ENCODE measurements at regions not wholly inside any gene's neighbourhood (a gene's known extent, or its start where the extent isn't known, plus 50 kb on each side); places are given as distances from the start of the nearest gene placed in this dataset.

GRCh38 chr1:106619827-106620134 is 436.7 kb upstream of the PRMT6 start:
- in situ Hi-C loops (cut with HindIII; ENCODE audit: low pct_unique_long_range_greater_than_20kb, low sequenced_read_pairs) (no loop called here), intact Hi-C loops (cut with micrococcal nuclease; ENCODE audit: unreplicated experiment) (no loop called here)
- CTCF ChIA-PET = no interaction called here
- H3K27ac ChIP-seq (ENCODE audit: low read length) = no peak overlapping the region
- ATAC-seq (no peak), DNase-seq (ENCODE audit: low read depth, low spot score) (no peak)
- BruUV-seq (replicated peaks) = no TSS peak
- H3K27me3 ChIP-seq (ENCODE audit: control insufficient read depth, insufficient read depth, low read length) = no peaks in the 10 kb centered on the region
- POLR2A ChIA-PET = no interaction called here
- TF ChIP-seq POLR2AphosphoS5 (IDR thresholded peaks at IDR 0.05; ENCODE audit: low read depth, low read length) = no peak
- H3K36me3 ChIP-seq (ENCODE audit: control insufficient read depth, insufficient read depth, low read length) = no peaks in the 10 kb centered on the region
- H3K4me3 ChIP-seq (ENCODE audit: low read depth in 2 of 2, low read length in 2 of 2) = no peak overlapping the region
- H3K9me3 ChIP-seq (ENCODE audit: control insufficient read depth, insufficient read depth, low read depth, low read length) = no peaks in the 10 kb centered on the region
- H3K4me1 ChIP-seq (ENCODE audit: control insufficient read depth, insufficient read depth, low read length) = no peaks in the 10 kb centered on the region

- no TSS peak for BruUV-seq (replicated peaks)
- no peak overlapping the region for H3K27ac ChIP-seq (ENCODE audit: low read length)
- DNase-seq (ENCODE audit: low read depth, low spot score) = peak; percentile 4
Measured at GRCh38 chr1:106620521-106620954, 435.9 kb upstream of the PRMT6 start.

More at GRCh38 chr1:106620521-106620954, 435.9 kb upstream of the PRMT6 start:
- Histone ChIP-seq H3K9me3 (ENCODE audit: control insufficient read depth, insufficient read depth, low read depth, low read length) (no peaks in the 10 kb centered on the region), H3K4me1 (ENCODE audit: control insufficient read depth, insufficient read depth, low read length) (no peaks in the 10 kb centered on the region), H3K36me3 (ENCODE audit: control insufficient read depth, insufficient read depth, low read length) (no peaks in the 10 kb centered on the region), H3K4me3 (ENCODE audit: low read depth in 2 of 2, low read length in 2 of 2) (no peak overlapping the region), H3K27me3 (ENCODE audit: control insufficient read depth, insufficient read depth, low read length) (no peaks in the 10 kb centered on the region)
- in situ Hi-C loops (cut with HindIII; ENCODE audit: low pct_unique_long_range_greater_than_20kb, low sequenced_read_pairs) (no loop called here), intact Hi-C loops (cut with micrococcal nuclease; ENCODE audit: unreplicated experiment) (no loop called here)
- TF ChIP-seq CTCF (IDR thresholded peaks at IDR 0.05) = no peak
- no peak for TF ChIP-seq REST (IDR thresholded peaks at IDR 0.05; ENCODE audit: insufficient read depth in 1 of 2, low read depth in 2 of 2, low read length in 1 of 2)
- no peak for TF ChIP-seq SIN3A (IDR thresholded peaks at IDR 0.05; ENCODE audit: borderline replicate concordance, insufficient read depth, low read depth, low read length)
- no peak for TF ChIP-seq POLR2AphosphoS5 (IDR thresholded peaks at IDR 0.05; ENCODE audit: low read depth, low read length)
- ChIA-PET POLR2A (no interaction called here), CTCF (no interaction called here)
- no peak for ATAC-seq

Data from Panc1 (cell line).